ENCODE measurements at regions not wholly inside any gene's neighbourhood (a gene's known extent, or its start where the extent isn't known, plus 50 kb on each side); places are given as distances from the start of the nearest gene placed in this dataset.

DNA sequence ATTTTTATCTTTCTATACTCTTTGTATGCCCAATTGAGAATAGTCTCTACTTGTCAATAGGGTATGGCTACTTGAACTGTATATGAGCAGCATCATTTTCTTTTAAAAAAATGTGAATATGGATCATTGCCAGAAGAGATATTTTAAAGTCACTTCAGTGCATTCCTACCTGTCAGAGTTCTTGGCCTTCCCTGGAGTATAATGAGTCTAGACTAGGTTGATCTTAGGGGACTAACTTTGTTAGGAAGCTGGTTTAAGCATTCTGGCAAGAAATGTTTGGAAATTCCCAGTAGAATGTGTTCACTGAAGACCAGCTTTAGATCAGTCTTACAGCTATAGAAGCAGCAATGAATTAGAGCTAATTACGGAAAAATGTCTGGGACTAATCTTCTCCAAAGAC is 178.2 kb downstream of the FAT4 start:
- Histone ChIP-seq H3K4me2 (ENCODE audit: insufficient read depth, low read length) (no peak overlapping the region), H3K27me3 (ENCODE audit: control insufficient read depth in 2 of 2, insufficient read depth in 2 of 2, low read length in 2 of 2) (no peaks in the 10 kb centered on the region), H3K9me1 (replicated peaks; ENCODE audit: control insufficient read depth, extremely low read depth, insufficient read depth, low read length) (no peaks in the 10 kb centered on the region), H3K9ac (replicated peaks; ENCODE audit: extremely low read depth, insufficient read depth, low read length) (no peak overlapping the region), H3K4me3 (replicated peaks in 1 of 3; ENCODE audit: insufficient read depth in 1 of 3, low read depth in 1 of 3, low read length in 3 of 3) (no peak overlapping the region), H4K20me1 (replicated peaks; ENCODE audit: control insufficient read depth, extremely low read depth, insufficient read depth, low read length) (no peaks in the 10 kb centered on the region), H2AFZ (ENCODE audit: low read depth, low read length) (no peak overlapping the region), H3K4me1 (ENCODE audit: control insufficient read depth, extremely low read depth, insufficient read depth, low read length) (no peaks in the 10 kb centered on the region), H3K9me3 (replicated peaks; ENCODE audit: control insufficient read depth, insufficient read depth, low read length) (no peaks in the 10 kb centered on the region), H3K27ac (ENCODE audit: insufficient read depth, low read depth, low read length) (no peak overlapping the region), H3K36me3 (ENCODE audit: control insufficient read depth in 2 of 2, extremely low read depth in 1 of 2, insufficient read depth in 2 of 2, low read length in 2 of 2) (peaks cover 13 to 14% of the 10 kb centered on the region in 2 experiments), H3K79me2 (ENCODE audit: control insufficient read depth, insufficient read depth, low read length) (no peaks in the 10 kb centered on the region)
- ChIA-PET CTCF (interaction anchor here (0.8 to 1.1 kb wide), 3 partner anchors 9 to 72 kb away, joined by 3 to 4 read pairs (median 3); no protein-coding TSS in a partner anchor), POLR2A (no interaction called here)
- BruUV-seq (replicated peaks): no TSS peak
- no peak for TF ChIP-seq FOS (IDR thresholded peaks at IDR 0.05; ENCODE audit: borderline replicate concordance, insufficient read depth, low read length)
- TF ChIP-seq EZH2 (IDR thresholded peaks at IDR 0.05; ENCODE audit: borderline replicate concordance, low read depth, low read length, severe bottlenecking): no peak
- TF ChIP-seq, protein P1, sequence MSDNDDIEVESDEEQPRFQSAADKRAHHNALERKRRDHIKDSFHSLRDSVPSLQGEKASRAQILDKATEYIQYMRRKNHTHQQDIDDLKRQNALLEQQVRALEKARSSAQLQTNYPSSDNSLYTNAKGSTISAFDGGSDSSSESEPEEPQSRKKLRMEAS (IDR thresholded peaks at IDR 0.05; ENCODE audit: insufficient read depth, insufficient read length): no peak
- TF ChIP-seq POLR2AphosphoS5 (IDR thresholded peaks at IDR 0.05; ENCODE audit: insufficient read depth, low read depth, low read length): no peak
- no peak for TF ChIP-seq GATA2 (IDR thresholded peaks at IDR 0.05; ENCODE audit: insufficient read depth, insufficient read length, low read depth, low read length)
- TF ChIP-seq POLR2A (IDR thresholded peaks at IDR 0.05; ENCODE audit: low read depth, low read length): no peak
- intact Hi-C loops (cut with micrococcal nuclease) (no loop called here), dilution Hi-C loops (cut with MboI; ENCODE audit: extremely low pct_ligation_motif_present, low sequenced_read_pairs) (no loop called here)
- no peak for DNase-seq (ENCODE audit: low read depth, low spot score)
- no peak for FAIRE-seq

GRCh38 chr4:125497861-125498260 is 183.1 kb downstream of the FAT4 start:
- intact Hi-C loops (cut with micrococcal nuclease) (no loop called here), dilution Hi-C loops (cut with MboI; ENCODE audit: extremely low pct_ligation_motif_present, low sequenced_read_pairs) (no loop called here)
- no peaks in the 10 kb centered on the region for H3K27me3 ChIP-seq (ENCODE audit: control insufficient read depth in 2 of 2, insufficient read depth in 2 of 2, low read length in 2 of 2)
- no peak overlapping the region for H3K4me2 ChIP-seq (ENCODE audit: insufficient read depth, low read length)
- no peak for FAIRE-seq
- no peak overlapping the region for H3K27ac ChIP-seq (ENCODE audit: insufficient read depth, low read depth, low read length)
- TF ChIP-seq FOS (IDR thresholded peaks at IDR 0.05; ENCODE audit: borderline replicate concordance, insufficient read depth, low read length): no peak
- no peak for TF ChIP-seq POLR2A (IDR thresholded peaks at IDR 0.05; ENCODE audit: low read depth, low read length)
- no peak for TF ChIP-seq CTCF (IDR thresholded peaks at IDR 0.05; ENCODE audit: extremely low read depth in 1 of 2, insufficient read depth in 1 of 2, low read depth in 1 of 2, low read length in 2 of 2)
- TF ChIP-seq POLR2AphosphoS5 (IDR thresholded peaks at IDR 0.05; ENCODE audit: insufficient read depth, low read depth, low read length): no peak
- TF ChIP-seq GATA2 (IDR thresholded peaks at IDR 0.05; ENCODE audit: insufficient read depth, insufficient read length, low read depth, low read length): no peak
- TF ChIP-seq, protein P1 (IDR thresholded peaks at IDR 0.05; ENCODE audit: insufficient read depth, insufficient read length): no peak
- TF ChIP-seq MYC (IDR thresholded peaks at IDR 0.05; ENCODE audit: low read depth, low read length): no peak
- TF ChIP-seq JUN (IDR thresholded peaks at IDR 0.05; ENCODE audit: borderline replicate concordance, insufficient read depth, insufficient read length, low read depth): no peak
- TF ChIP-seq EZH2 (IDR thresholded peaks at IDR 0.05; ENCODE audit: borderline replicate concordance, low read depth, low read length, severe bottlenecking): no peak
- no peak overlapping the region for H2AFZ ChIP-seq (ENCODE audit: low read depth, low read length)
- H3K9me3 ChIP-seq (replicated peaks; ENCODE audit: control insufficient read depth, insufficient read depth, low read length): no peaks in the 10 kb centered on the region
- no peaks in the 10 kb centered on the region for H3K36me3 ChIP-seq (ENCODE audit: control insufficient read depth in 2 of 2, extremely low read depth in 1 of 2, insufficient read depth in 2 of 2, low read length in 2 of 2)
- no TSS peak for BruUV-seq (replicated peaks)
- no peak for DNase-seq (ENCODE audit: low read depth, low spot score)
- no peak overlapping the region for H3K4me3 ChIP-seq (replicated peaks in 1 of 3; ENCODE audit: insufficient read depth in 1 of 3, low read depth in 1 of 3, low read length in 3 of 3)
- no peaks in the 10 kb centered on the region for H3K4me1 ChIP-seq (ENCODE audit: control insufficient read depth, extremely low read depth, insufficient read depth, low read length)
- CTCF ChIA-PET: no interaction called here
- H3K79me2 ChIP-seq (ENCODE audit: control insufficient read depth, insufficient read depth, low read length): no peaks in the 10 kb centered on the region
- H4K20me1 ChIP-seq (replicated peaks; ENCODE audit: control insufficient read depth, extremely low read depth, insufficient read depth, low read length): no peaks in the 10 kb centered on the region
- no peaks in the 10 kb centered on the region for H3K9me1 ChIP-seq (replicated peaks; ENCODE audit: control insufficient read depth, extremely low read depth, insufficient read depth, low read length)
- no peak overlapping the region for H3K9ac ChIP-seq (replicated peaks; ENCODE audit: extremely low read depth, insufficient read depth, low read length)
- POLR2A ChIA-PET: no interaction called here
